ENCODE measurements at regions not wholly inside any gene's neighbourhood (a gene's known extent, or its start where the extent isn't known, plus 50 kb on each side); places are given as distances from the start of the nearest gene placed in this dataset.

GRCh38 chr4:153034681-153035080 is 98.6 kb downstream of the FHDC1 start:
- TF ChIP-seq CTCF (IDR thresholded peaks at IDR 0.05; ENCODE audit: insufficient read depth, low read depth, low read length) (no peak), EZH2 (IDR thresholded peaks at IDR 0.05; ENCODE audit: insufficient read depth, low read length) (no peak)

All from astrocyte (in vitro differentiated cells and primary cell).